ENCODE measurements at regions not wholly inside any gene's neighbourhood (a gene's known extent, or its start where the extent isn't known, plus 50 kb on each side); places are given as distances from the start of the nearest gene placed in this dataset.

DNA sequence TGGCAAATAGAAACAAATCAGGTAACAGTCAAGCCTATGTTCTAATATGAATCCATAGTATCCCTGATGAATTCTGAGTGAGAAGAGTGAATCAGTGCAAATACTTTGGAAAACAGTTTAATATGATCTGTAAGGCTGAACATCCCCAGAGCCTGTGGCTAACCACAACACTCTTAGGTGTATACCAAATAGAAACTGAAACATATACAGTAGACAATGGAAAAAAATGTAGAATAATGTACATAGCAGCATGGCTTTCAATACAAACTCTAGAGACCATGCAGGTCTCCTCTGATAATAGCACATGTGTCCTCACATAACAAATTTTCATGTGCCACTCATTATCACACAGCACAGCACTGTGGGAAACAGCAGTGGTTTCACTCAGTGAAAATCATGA lies 513.6 kb downstream of the CDY2B start:
- Mint-ChIP-seq H3K36me3 (ENCODE audit: low read depth, unreplicated experiment) (no peaks in the 10 kb centered on the region), H3K4me1 (ENCODE audit: unreplicated experiment) (no peaks in the 10 kb centered on the region), H3K27me3 (ENCODE audit: unreplicated experiment) (no peaks in the 10 kb centered on the region), H3K4me3 (ENCODE audit: unreplicated experiment) (no peak overlapping the region), H3K9me3 (ENCODE audit: unreplicated experiment) (no peaks in the 10 kb centered on the region), H3K27ac (ENCODE audit: unreplicated experiment) (no peak overlapping the region)
- no peak for DNase-seq (ENCODE audit: low spot score)
- TF ChIP-seq, protein P1, sequence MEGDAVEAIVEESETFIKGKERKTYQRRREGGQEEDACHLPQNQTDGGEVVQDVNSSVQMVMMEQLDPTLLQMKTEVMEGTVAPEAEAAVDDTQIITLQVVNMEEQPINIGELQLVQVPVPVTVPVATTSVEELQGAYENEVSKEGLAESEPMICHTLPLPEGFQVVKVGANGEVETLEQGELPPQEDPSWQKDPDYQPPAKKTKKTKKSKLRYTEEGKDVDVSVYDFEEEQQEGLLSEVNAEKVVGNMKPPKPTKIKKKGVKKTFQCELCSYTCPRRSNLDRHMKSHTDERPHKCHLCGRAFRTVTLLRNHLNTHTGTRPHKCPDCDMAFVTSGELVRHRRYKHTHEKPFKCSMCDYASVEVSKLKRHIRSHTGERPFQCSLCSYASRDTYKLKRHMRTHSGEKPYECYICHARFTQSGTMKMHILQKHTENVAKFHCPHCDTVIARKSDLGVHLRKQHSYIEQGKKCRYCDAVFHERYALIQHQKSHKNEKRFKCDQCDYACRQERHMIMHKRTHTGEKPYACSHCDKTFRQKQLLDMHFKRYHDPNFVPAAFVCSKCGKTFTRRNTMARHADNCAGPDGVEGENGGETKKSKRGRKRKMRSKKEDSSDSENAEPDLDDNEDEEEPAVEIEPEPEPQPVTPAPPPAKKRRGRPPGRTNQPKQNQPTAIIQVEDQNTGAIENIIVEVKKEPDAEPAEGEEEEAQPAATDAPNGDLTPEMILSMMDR (IDR thresholded peaks at IDR 0.05; ENCODE audit: unreplicated experiment): no peak

DNA sequence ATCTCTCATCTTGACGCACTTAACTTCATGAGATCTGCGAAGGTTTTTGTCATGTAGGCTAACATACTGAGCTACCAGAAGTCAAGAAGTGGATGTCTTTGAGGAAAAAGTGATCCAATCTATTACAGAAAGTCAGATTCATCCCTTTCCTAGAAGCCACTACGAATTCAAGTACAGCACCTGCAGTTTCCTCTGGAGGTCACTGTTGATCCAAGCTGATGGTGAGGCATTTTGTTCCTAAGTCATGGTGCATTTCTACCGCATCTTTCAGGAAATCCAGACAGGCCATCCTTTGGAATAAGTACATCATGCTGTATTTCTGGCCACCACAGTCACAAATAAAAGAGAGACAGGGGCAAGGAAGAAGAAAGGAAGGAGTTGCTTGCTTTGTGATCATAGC lies 541.0 kb downstream of the CDY2B start:
- peaks cover 5% of the 10 kb centered on the region for H3K27me3 Mint-ChIP-seq (ENCODE audit: unreplicated experiment)
- no peaks in the 10 kb centered on the region for H3K4me1 Mint-ChIP-seq (ENCODE audit: unreplicated experiment)
- no peaks in the 10 kb centered on the region for H3K9me3 Mint-ChIP-seq (ENCODE audit: unreplicated experiment)
- H3K4me3 Mint-ChIP-seq (ENCODE audit: unreplicated experiment): no peak overlapping the region
- peak; percentile 3 for DNase-seq (ENCODE audit: low spot score)
- H3K27ac Mint-ChIP-seq (ENCODE audit: unreplicated experiment): no peak overlapping the region
- no peaks in the 10 kb centered on the region for H3K36me3 Mint-ChIP-seq (ENCODE audit: low read depth, unreplicated experiment)
- TF ChIP-seq, protein P1 (IDR thresholded peaks at IDR 0.05; ENCODE audit: unreplicated experiment): no peak

DNA sequence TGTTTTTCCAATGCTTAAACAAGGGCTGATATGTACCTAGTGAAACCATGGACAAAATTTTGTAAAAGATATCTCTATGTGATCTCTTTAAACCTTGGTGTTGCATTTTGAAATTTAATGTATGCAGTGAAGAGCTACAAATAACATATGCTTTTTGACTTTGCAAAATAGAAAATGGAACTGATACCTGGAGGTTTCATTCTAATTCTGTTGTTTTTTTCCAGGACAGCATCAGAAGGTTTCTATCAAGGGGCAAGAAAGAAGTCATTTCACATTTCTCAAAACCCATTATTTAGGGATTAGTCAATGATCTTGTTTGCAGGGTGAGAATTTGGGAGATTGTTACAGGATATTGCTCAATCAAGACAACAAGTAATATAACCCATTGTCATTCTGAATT lies 549.3 kb downstream of the CDY2B start:
- no peak overlapping the region for H3K27ac Mint-ChIP-seq (ENCODE audit: unreplicated experiment)
- no peaks in the 10 kb centered on the region for H3K9me3 Mint-ChIP-seq (ENCODE audit: unreplicated experiment)
- no peaks in the 10 kb centered on the region for H3K36me3 Mint-ChIP-seq (ENCODE audit: low read depth, unreplicated experiment)
- TF ChIP-seq, protein P1 (IDR thresholded peaks at IDR 0.05; ENCODE audit: unreplicated experiment): no peak
- no peaks in the 10 kb centered on the region for H3K4me1 Mint-ChIP-seq (ENCODE audit: unreplicated experiment)
- no peak overlapping the region for H3K4me3 Mint-ChIP-seq (ENCODE audit: unreplicated experiment)
- DNase-seq (ENCODE audit: low spot score): no peak
- no peaks in the 10 kb centered on the region for H3K27me3 Mint-ChIP-seq (ENCODE audit: unreplicated experiment)

DNA sequence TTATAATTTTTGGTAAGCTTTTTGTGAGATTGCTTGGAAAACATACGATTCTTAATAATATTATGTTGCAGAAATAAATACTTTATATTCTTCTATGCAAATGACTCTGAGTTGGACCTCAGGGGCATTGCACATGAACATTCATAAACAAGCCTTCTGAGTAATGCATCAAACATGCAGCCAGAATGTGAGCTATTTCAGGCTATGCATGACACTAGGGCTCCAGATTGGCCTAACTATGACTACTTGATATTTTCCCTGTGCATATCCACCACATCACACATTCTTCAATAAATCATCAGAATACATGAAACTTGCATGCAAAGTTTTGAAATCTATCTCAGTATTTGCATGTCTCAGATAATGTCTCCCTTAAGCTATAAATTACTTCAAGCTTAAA lies 560.1 kb downstream of the CDY2B start:
- Mint-ChIP-seq H3K27ac (ENCODE audit: unreplicated experiment) (no peak overlapping the region), H3K27me3 (ENCODE audit: unreplicated experiment) (peaks cover 2% of the 10 kb centered on the region)

DNA sequence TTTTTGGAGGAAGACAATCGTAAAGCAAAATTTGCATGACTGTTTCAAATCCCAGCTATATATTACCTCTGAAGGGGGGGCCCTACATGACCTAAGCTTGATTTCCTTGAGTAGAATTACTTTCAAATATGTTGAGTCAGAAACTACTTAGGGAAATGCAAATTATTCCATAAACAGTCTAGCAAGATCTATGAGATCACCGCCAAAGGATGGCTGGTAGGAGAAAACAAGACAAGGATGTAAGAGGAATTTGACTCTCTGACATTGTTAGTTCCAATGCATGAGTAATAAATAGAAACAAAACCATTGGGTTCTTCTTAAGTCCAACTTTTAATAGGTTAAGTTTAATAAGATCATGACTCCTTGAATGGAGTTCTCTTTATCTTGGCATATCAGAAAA lies 561.4 kb downstream of the CDY2B start:
- H3K36me3 Mint-ChIP-seq (ENCODE audit: low read depth, unreplicated experiment): no peaks in the 10 kb centered on the region
- no peak overlapping the region for H3K4me3 Mint-ChIP-seq (ENCODE audit: unreplicated experiment)
- H3K27me3 Mint-ChIP-seq (ENCODE audit: unreplicated experiment): no peaks in the 10 kb centered on the region
- TF ChIP-seq, protein P1 (IDR thresholded peaks at IDR 0.05; ENCODE audit: unreplicated experiment): no peak
- DNase-seq (ENCODE audit: low spot score): no peak
- no peaks in the 10 kb centered on the region for H3K9me3 Mint-ChIP-seq (ENCODE audit: unreplicated experiment)
- no peak overlapping the region for H3K27ac Mint-ChIP-seq (ENCODE audit: unreplicated experiment)
- H3K4me1 Mint-ChIP-seq (ENCODE audit: unreplicated experiment): peaks cover 2% of the 10 kb centered on the region

More for the DNA sequence above, 560.1 kb downstream of the CDY2B start:
- Mint-ChIP-seq H3K4me3 (ENCODE audit: unreplicated experiment) (no peak overlapping the region), H3K9me3 (ENCODE audit: unreplicated experiment) (no peaks in the 10 kb centered on the region), H3K36me3 (ENCODE audit: low read depth, unreplicated experiment) (no peaks in the 10 kb centered on the region), H3K4me1 (ENCODE audit: unreplicated experiment) (peaks cover 2% of the 10 kb centered on the region)
- DNase-seq (ENCODE audit: low spot score): no peak
- TF ChIP-seq, protein P1 (IDR thresholded peaks at IDR 0.05; ENCODE audit: unreplicated experiment): no peak
